ENCODE measurements at regions not wholly inside any gene's neighbourhood (a gene's known extent, or its start where the extent isn't known, plus 50 kb on each side); places are given as distances from the start of the nearest gene placed in this dataset.
"Not testable (repeated sequence)": the region's sequence is repeated elsewhere in the genome, so short reads cannot be mapped to it uniquely, and the experiment has no call there.

GRCh38 chr4:31391976-31392375 lies 671.8 kb downstream of the PCDH7 start:
- DNase-seq = no peak

GRCh38 chr4:31392923-31393322 lies 672.8 kb downstream of the PCDH7 start:
- no peak for DNase-seq

DNA sequence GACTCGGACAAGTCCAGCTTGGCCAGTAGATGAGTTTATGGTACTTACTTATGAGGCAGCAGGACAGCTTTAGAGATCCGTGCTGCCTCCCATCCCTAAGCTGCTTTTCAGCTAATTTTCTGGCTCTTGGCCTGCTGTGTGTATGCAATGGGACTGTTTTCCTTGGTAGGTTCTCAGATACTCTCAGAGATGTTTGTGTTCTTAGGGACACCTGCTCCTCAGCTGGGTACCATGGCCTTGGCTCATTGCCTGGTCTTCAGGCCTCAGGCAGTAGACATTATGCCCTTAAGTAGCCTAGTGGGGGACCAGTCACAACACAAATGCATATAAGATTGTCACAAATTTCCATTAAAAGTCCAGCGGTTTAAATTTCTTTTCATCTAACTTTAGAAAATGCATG lies 688.0 kb downstream of the PCDH7 start:
- no peak for DNase-seq

DNA sequence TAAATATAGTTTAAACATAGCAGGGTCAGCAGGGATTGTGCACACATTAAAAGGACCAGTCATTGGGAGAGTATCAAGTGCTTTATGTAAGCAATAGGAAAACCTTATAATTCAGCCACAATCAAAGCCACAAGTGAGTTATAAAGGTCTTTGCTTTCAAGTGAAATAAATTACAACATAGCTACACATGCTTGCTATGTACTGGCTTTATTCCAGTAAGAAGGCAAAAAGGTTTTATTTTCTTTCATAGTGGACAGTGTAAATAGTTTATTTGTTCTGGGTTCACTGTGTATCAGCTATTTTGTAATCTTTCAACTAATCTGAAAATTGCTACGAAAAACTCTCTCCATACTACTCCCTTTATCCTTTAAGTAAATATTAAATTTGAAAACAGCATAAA lies 691.4 kb downstream of the PCDH7 start:
- DNase-seq = no peak

DNA sequence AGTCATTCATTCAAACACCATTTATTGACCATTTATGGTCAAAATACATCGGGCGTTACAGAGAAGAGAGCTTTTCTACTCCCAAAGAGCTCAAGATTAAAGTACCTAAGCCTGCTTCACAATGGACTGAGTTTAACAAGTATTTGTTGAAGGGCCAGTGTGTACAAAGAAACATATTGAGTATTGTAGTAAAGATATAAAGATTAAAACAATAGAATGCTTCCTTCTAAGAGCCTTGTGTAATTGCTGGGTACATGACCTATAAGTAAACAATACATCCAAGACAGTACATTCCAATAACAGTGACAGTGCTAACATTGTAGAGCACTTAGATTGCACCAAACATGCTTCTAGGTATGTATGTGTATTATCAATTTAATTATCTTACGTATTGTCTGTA lies 695.5 kb downstream of the PCDH7 start:
- no peak for DNase-seq

DNA sequence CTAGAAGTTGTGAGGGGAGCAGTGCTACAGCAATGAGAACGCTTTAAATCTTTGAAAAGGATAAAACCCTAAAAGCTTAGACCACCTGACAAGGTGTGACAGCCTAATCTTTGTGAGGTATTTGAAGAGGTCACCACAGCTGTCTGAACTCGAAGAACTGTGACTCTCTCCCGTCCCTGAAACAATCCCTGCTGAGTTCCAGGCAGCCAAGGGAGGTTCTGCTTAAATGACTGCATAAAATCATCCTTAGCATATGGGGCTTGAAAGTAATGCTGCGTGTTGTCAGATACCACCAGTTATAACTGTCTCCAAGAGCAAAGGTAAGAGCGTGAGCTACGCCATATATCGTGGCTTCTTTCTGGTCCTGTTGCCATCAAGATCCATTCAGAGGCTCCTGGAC lies 696.3 kb downstream of the PCDH7 start:
- DNase-seq = no peak

DNA sequence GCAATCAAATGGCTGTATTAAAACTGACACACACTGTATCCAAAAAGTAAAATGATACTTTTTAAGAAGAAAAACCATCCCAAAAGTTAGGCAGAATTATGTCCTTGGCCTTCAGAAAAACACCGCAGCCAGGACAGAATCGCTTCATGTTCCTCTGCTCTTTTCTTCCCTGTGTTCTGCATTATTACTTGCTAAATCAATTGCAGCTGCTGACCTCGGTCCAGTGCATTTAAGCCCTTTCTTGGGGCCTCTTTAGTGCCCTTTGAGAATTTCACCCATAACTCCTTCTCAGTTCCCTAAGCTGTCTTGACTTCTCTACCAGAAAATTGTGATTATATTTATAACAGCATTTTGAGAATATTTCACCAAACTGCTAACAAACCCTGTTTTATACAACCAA lies 696.9 kb downstream of the PCDH7 start:
- no peak for DNase-seq

GRCh38 chr4:31422006-31422405 lies 701.8 kb downstream of the PCDH7 start:
- no peak for DNase-seq

- DNase-seq = no peak
Measured at GRCh38 chr4:31427691-31428090, 707.5 kb downstream of the PCDH7 start.

GRCh38 chr4:31442236-31442635 lies 722.1 kb downstream of the PCDH7 start:
- DNase-seq = no peak

DNA sequence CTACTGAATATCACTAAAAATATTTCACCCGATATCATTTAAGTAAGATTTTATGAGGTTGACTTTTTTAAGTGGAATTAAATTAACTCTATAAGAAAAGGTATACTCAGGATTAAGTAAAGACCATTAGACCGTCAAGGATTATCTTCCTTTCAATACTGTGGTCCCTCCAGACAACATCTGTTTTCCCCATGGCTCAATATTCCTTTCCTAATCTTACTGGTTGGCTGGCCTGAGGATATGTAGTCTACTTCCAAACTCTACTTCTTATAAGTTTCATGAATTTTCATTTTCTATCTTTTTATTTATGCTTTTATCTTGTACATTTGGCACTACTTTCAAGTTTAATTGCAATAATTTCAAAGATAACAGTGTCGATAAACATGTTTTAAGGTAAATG lies 725.4 kb downstream of the PCDH7 start:
- DNase-seq = no peak

DNA sequence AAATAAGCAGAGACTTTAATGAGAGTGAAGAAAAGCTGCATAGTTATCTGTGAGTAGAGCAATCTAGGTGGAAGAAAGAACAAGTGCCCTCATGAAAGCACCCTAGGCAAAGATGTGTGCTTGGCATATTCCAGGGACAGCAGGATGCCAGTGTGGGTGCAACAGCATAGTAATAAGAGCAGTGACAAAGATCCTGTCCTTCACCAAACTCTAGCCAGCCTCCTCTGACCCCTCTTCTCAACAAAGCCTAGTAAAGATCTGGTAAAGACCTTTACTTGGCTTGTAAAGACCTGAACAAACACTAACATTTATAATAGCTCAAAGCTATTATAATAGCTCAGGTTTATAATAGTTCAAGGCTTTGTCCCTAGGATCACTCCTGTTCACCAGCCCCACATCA lies 735.4 kb downstream of the PCDH7 start:
- DNase-seq = no peak

DNA sequence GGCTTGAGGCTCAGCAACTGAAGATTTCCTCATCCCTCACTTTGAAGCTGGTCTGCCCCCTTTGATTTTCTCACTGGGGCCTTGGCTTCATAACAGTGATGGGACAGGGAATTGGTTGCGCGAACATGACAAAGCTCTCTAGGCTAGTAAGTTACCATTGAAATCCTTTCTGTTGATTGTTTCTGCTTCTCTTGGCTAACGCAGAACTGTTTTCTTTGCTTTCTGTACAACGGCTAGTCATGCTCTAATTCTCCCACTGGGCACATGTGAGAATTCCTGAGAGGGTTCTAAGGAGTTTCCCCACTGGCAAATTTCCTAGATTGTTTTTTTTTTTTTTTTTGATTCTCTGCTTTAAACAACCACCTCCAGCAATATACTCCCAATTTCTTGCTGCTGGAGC lies 738.6 kb downstream of the PCDH7 start:
- DNase-seq = no peak

- no peak for DNase-seq
Measured at GRCh38 chr4:31461421-31461820, 741.3 kb downstream of the PCDH7 start.

DNA sequence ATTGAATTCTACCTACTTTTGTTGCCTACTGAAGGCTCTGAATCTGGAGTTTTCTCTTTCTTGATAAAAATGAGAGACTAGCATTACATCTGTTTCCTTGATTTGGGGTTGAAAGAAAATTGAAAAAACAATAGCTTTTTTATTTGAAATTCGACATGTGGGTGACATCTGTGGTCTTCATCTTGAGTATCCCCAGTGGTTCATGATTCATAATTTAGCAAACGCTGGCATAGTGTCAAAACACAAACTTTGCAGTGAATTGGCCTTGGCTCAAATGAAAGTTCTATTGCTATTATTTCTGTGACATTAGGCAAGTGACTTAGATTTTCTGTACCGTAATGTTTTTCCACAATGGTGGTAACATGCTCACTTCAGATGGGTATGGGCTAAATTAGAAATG lies 747.6 kb downstream of the PCDH7 start:
- DNase-seq = no peak

DNA sequence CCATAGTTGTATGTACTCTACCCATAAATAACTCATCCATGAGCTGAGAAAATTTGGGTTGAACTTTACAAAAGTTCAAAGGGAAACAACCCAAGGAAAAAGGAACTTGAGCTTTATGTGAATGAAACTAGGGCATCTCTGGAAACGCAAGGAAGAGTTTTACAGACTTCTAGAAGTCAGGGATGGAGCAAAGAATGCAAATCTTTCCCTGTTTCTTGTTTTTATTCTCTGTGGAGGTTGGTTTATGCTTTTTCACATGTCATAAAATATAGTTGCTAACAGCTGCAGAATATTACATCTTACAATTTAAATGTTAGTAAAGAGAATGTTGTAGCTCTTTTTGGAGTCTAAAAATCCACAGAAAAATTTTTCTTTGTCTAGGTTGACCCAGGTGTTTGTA lies 754.1 kb downstream of the PCDH7 start:
- DNase-seq = no peak

- DNase-seq = no peak
Measured at GRCh38 chr4:31482691-31483090, 762.5 kb downstream of the PCDH7 start.

GRCh38 chr4:31499216-31499615 lies 779.0 kb downstream of the PCDH7 start:
- DNase-seq = not testable (repeated sequence)

- DNase-seq = no peak
Measured at GRCh38 chr4:31516520-31516919, 796.4 kb downstream of the PCDH7 start.

GRCh38 chr4:31518796-31519250 lies 798.7 kb downstream of the PCDH7 start:
- DNase-seq = no peak

DNA sequence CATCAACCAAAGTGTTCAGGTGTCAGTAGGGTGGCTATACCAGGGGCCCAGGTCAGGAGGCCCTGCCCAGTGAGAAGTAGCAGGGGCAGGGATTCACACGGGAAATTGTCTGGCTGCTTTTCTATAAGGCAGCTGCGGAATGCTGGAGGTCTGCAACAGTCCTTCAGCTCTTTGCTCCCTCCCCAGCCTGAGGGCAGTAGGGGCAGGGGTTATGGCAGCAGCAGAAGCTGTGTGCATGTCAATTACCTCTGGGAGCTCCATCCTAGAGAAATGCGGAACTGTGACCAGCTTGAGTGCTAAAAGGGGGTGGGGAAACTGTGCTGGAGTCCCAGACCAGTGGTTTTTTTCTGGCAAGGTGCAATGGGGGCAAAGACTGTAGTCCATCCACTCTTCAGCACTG lies 810.4 kb downstream of the PCDH7 start:
- DNase-seq = no peak

- DNase-seq = no peak
Measured at GRCh38 chr4:31538877-31539276, 818.7 kb downstream of the PCDH7 start.

DNA sequence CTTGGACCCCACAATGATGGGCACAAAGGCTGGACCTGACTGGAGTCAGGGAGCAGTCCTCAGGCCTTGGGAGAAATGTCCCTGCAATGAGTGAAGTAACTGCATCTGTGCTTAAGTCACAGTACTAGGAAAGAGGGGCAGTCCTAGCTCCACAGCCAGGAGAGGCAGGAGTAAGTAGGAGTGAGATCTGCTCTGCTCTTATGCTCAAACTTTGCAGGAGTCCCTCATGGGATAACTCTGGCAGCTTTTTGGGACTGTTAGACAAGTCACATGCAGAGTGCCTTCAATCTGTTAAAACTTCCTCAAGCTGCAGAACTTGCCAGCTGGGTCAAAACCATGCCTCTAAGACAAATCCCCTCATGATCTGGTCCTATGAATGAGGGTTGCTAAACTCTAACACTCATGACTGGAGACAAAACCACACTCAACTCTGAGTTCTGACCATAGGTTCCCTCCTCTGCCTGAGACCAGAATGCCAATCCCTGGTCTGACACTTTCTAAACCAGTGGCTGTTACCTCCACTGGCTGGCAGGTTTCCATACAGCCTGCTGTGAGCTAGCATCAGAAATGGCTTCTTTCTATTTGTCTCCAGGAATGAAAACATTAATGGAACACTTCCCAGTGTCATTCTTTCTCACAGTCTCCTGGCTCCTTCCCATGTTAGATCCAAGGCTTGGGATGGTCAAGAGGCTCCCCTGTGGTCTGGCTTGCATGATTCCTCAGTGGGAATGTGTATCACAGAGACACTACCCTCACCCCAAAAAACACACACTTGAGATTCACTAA lies 819.3 kb downstream of the PCDH7 start:
- DNase-seq = no peak

DNA sequence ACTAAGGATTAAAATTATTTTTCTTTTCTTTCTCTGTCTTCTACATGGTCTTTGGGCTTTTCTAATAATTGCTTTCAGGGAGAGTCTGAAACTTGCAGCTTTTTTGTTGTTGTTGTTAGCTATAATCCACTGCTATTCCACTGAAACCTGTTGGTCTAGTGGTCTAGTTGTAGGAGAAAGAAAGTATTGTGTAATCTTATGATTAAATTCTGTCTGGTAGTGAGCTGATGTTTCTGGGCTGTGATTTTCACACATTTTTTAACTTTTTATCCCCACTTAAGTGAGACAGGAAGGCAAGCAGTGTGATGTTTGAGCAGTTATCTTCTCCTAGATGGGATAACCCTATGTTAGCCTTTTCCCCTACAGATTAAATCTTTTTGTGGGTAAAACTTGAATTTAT lies 825.2 kb downstream of the PCDH7 start:
- DNase-seq = no peak

DNA sequence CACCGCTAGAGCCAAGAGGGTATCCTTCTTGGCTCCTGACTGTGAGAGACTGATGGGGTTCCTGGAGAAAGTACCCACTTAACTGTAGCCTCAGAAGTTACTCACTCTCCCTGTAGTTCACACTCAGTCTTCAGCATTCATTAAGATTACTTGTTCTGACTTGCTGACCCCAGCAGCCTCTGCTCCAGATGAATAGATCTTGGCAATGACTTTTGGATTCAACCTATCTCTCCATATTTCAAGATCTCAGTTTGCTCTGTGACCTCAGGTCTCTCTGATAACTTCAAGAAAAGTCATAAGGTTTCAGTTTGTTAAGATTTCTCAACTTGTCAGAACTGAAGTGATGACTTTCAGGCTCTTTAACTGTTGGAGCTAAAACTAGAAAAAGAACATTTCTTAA lies 825.6 kb downstream of the PCDH7 start:
- no peak for DNase-seq

Measured in NCI-H187 treated with DMSO at 0.1 percent for 48 hours (cell line).